GM12874 (cell line): ENCODE measurements at regions not wholly inside any gene's neighbourhood (a gene's known extent, or its start where the extent isn't known, plus 50 kb on each side); places are given as distances from the start of the nearest gene placed in this dataset.

ENCODE experiments used
- CTCF ChIP-seq: IDR thresholded peaks from 2 replicates; pipeline ENCODE4 v1.5.1; 2011; ENCODE audit warnings: low read depth, mild to moderate bottlenecking, control low read depth, low read length, moderate library complexity; ENCODE audit not compliant: insufficient read depth

GRCh38 chr6:169165561-169166300 is 87.9 kb downstream of the THBS2 start:
- no peak for TF ChIP-seq CTCF

GRCh38 chr6:169164986-169165385 is 88.7 kb downstream of the THBS2 start:
- no peak for TF ChIP-seq CTCF

- no peak for TF ChIP-seq CTCF
Observed at GRCh38 chr6:169164451-169164850, 89.2 kb downstream of the THBS2 start.

- TF ChIP-seq CTCF = no peak
Observed at GRCh38 chr6:169163411-169163901, 90.2 kb downstream of the THBS2 start.

- no peak for TF ChIP-seq CTCF
Observed at GRCh38 chr6:169162752-169163407, 90.8 kb downstream of the THBS2 start.

- no peak for TF ChIP-seq CTCF
Observed at GRCh38 chr6:169162249-169162648, 91.4 kb downstream of the THBS2 start.

- no peak for TF ChIP-seq CTCF
Observed at GRCh38 chr6:169161572-169162167, 92.0 kb downstream of the THBS2 start.
